Prostate gland (tissue), 2 donors: ENCODE measurements at regions not wholly inside any gene's neighbourhood (a gene's known extent, or its start where the extent isn't known, plus 50 kb on each side); places are given as distances from the start of the nearest gene placed in this dataset.

Experiments
- POLR2A ChIP-seq: fragments of 450-650 bp; IDR thresholded peaks from one replicate; pipeline ENCODE4 v1.6.1; 2016; ENCODE audit warnings: antibody characterized with exemption, mild to moderate bottlenecking
- POLR2AphosphoS5 ChIP-seq: sonication (generic); formaldehyde crosslinking; IDR thresholded peaks from one replicate; pipeline ENCODE4 v1.6.1; 2017; ENCODE audit warnings: antibody characterized with exemption
- TF ChIP-seq, protein P1 (sequence below), 4 experiments: fragments of 200-600 bp in 2 of 4; fragments of 450-650 bp in 2 of 4; sonication (generic) in 2 of 4; IDR thresholded peaks; 1 replicate in 3 of 4; 2 replicates in 1 of 4; pipeline ENCODE4 v1.5.1; 2016 to 2019; ENCODE audit warnings: antibody characterized with exemption in 4 of 4, mild to moderate bottlenecking in 2 of 4, moderate library complexity in 2 of 4

DNA sequence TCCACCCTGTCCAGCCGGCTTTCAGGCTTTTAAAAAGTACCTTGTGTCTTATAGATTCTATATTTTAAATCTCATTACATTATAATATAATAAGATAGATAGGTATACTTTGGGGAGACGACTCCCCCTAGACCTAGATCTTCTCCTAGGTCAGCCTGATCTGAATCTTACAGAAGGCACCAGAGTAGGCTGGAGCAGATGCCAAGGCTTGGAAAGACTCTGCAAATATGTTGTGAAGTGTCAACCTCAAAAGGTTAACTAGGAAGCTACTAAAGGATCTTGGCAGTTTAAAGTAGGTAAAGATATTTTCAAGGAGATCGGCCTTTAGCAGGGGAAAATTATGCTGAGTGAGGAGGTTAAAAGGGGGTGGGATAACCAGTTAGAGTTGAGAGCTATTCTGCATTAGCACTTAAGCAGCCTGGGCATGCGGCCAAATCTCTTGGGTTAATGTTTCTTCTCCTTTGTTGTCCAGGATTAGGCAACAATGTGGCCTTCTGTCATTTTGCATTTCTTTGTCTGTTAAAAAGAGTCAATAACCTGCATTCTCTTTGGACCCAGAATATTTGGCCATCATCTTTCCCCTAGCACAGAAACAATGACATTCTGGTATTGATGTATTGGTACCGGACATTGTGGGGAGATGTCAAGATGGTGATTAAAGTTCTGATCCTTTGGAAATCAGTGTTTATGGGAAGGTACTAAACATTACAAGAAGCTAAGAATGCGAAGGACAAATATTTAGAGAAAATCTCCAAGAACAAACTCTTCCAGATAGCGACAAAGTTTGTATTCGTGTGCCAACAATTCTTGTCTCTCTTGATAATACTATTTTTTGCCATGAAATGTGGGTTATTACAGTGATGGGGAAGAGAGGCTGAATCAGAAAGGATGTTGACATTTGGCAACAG is 51.2 kb upstream of the DHX40 start:
- TF ChIP-seq, protein P1, sequence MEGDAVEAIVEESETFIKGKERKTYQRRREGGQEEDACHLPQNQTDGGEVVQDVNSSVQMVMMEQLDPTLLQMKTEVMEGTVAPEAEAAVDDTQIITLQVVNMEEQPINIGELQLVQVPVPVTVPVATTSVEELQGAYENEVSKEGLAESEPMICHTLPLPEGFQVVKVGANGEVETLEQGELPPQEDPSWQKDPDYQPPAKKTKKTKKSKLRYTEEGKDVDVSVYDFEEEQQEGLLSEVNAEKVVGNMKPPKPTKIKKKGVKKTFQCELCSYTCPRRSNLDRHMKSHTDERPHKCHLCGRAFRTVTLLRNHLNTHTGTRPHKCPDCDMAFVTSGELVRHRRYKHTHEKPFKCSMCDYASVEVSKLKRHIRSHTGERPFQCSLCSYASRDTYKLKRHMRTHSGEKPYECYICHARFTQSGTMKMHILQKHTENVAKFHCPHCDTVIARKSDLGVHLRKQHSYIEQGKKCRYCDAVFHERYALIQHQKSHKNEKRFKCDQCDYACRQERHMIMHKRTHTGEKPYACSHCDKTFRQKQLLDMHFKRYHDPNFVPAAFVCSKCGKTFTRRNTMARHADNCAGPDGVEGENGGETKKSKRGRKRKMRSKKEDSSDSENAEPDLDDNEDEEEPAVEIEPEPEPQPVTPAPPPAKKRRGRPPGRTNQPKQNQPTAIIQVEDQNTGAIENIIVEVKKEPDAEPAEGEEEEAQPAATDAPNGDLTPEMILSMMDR (IDR thresholded peaks at IDR 0.05), result no peak
- TF ChIP-seq POLR2A, result no peak
- TF ChIP-seq POLR2AphosphoS5, result peak; percentile 11
